PC-9 (cell line): ENCODE measurements at regions not wholly inside any gene's neighbourhood (a gene's known extent, or its start where the extent isn't known, plus 50 kb on each side); places are given as distances from the start of the nearest gene placed in this dataset.

Experiments used
- EZH2 ChIP-seq: fragments of 200-600 bp; sonication (generic); IDR thresholded peaks from 2 replicates; pipeline ENCODE4 v1.8.0; 2017; ENCODE audit warnings: antibody characterized with exemption, low read depth
- TF ChIP-seq, protein P1 (sequence below): fragments of 200-600 bp; sonication (generic); conservative IDR thresholded peaks from 2 replicates; pipeline ENCODE4 v1.6.1; 2017; ENCODE audit warnings: mixed run types, antibody characterized with exemption, mild to moderate bottlenecking, moderate library complexity

DNA sequence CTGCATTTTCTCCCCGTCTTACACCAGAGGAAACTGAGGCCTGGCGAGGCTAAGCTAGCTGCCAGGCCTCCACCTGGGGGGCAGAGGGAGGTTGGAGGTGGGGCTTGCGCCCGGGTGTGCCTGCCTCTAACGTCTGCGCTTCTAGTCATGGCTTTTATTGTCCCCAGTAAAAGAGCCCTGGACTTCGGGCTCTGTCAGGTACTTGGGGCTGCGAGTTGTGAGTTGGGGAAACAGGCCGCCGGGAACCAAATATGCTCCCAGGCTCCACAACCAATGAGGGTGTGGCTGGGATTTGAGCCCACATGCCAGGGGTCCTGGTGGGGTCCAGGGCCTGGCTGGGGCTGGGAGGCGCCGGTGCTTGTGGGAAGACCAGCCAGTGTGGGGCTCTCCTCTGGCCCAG is 57.4 kb upstream of the NOTCH1 start:
- TF ChIP-seq, protein P1, sequence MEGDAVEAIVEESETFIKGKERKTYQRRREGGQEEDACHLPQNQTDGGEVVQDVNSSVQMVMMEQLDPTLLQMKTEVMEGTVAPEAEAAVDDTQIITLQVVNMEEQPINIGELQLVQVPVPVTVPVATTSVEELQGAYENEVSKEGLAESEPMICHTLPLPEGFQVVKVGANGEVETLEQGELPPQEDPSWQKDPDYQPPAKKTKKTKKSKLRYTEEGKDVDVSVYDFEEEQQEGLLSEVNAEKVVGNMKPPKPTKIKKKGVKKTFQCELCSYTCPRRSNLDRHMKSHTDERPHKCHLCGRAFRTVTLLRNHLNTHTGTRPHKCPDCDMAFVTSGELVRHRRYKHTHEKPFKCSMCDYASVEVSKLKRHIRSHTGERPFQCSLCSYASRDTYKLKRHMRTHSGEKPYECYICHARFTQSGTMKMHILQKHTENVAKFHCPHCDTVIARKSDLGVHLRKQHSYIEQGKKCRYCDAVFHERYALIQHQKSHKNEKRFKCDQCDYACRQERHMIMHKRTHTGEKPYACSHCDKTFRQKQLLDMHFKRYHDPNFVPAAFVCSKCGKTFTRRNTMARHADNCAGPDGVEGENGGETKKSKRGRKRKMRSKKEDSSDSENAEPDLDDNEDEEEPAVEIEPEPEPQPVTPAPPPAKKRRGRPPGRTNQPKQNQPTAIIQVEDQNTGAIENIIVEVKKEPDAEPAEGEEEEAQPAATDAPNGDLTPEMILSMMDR: no peak
- no peak for TF ChIP-seq EZH2
